Prostate gland (tissue), 2 donors: ENCODE measurements at regions not wholly inside any gene's neighbourhood (a gene's known extent, or its start where the extent isn't known, plus 50 kb on each side); places are given as distances from the start of the nearest gene placed in this dataset.

Source experiments
- POLR2A ChIP-seq: fragments of 450-650 bp; IDR thresholded peaks from one replicate; pipeline ENCODE4 v1.6.1; 2016; ENCODE audit warnings: antibody characterized with exemption, mild to moderate bottlenecking
- TF ChIP-seq, protein P1 (sequence below), 4 experiments: fragments of 200-600 bp in 2 of 4; fragments of 450-650 bp in 2 of 4; sonication (generic) in 2 of 4; IDR thresholded peaks; 1 replicate in 3 of 4; 2 replicates in 1 of 4; pipeline ENCODE4 v1.5.1; 2016 to 2019; ENCODE audit warnings: antibody characterized with exemption in 4 of 4, mild to moderate bottlenecking in 2 of 4, moderate library complexity in 2 of 4

DNA sequence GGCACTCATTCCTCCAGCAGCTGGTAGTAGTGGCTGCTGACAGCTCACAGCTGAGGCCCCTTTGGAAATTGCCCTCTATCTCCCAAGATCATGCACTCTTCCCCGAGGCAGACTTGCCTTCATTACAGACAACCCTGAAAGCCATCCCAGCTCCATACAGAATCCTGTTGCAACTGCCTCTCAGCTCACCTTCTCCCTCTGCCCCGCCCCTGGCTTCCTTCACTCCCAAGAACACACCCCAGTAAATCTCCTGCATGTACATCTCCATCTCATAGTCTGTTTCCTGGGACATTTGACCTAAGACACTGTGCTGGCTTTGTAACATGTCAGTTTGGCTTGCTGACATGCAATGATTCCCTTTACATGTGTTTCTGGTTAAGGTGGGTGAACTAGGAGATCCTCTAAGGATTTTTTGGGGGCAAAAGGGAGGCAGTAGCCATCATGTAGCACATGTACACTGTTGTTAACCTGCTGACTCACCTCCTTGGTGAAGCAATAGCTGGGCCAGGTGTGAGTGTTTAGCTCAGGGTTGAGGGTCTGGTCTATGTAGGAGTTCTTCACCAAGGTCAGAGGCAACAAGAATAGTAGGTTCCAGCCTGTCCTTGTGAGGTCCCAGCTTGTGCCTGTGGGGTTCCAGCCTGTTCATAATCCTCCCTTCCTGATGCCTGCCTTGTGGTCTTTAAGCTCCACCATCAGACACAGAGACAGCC is 179.6 kb downstream of the CSNK2A3 start:
- TF ChIP-seq, protein P1, sequence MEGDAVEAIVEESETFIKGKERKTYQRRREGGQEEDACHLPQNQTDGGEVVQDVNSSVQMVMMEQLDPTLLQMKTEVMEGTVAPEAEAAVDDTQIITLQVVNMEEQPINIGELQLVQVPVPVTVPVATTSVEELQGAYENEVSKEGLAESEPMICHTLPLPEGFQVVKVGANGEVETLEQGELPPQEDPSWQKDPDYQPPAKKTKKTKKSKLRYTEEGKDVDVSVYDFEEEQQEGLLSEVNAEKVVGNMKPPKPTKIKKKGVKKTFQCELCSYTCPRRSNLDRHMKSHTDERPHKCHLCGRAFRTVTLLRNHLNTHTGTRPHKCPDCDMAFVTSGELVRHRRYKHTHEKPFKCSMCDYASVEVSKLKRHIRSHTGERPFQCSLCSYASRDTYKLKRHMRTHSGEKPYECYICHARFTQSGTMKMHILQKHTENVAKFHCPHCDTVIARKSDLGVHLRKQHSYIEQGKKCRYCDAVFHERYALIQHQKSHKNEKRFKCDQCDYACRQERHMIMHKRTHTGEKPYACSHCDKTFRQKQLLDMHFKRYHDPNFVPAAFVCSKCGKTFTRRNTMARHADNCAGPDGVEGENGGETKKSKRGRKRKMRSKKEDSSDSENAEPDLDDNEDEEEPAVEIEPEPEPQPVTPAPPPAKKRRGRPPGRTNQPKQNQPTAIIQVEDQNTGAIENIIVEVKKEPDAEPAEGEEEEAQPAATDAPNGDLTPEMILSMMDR (IDR thresholded peaks at IDR 0.05), result no peak
- TF ChIP-seq POLR2A, result no peak
